Keratinocyte (primary cell): ENCODE measurements at regions not wholly inside any gene's neighbourhood (a gene's known extent, or its start where the extent isn't known, plus 50 kb on each side); places are given as distances from the start of the nearest gene placed in this dataset.

Experiments
- DNase-seq: peaks from one replicate; pipeline ENCODE4 v3.0.0-alpha.2; 2011; ENCODE audit warnings: low read depth, missing footprints, low spot score
- FAIRE-seq: peaks from 2 replicates; lab custom pipeline; 2011; peaks lifted over from hg19 to GRCh38; lab: Jason Lieb, UNC
- H2AFZ ChIP-seq: 2 replicates; pipeline ENCODE4 v1.6.0; 2012; ENCODE audit warnings: low read length, control low read depth, inconsistent platforms; ENCODE audit not compliant: control insufficient read depth
- H3K27ac ChIP-seq: 2 replicates; pipeline ENCODE4 v1.5.1; 2011; ENCODE audit warnings: low read length; ENCODE audit not compliant: control insufficient read depth, insufficient read depth
- H3K27me3 ChIP-seq: 3 replicates; pipeline ENCODE4 v1.6.0; 2011; ENCODE audit warnings: low read length; ENCODE audit not compliant: control insufficient read depth, insufficient read depth; ENCODE audit errors: extremely low read depth
- H3K36me3 ChIP-seq, 2 experiments: 2 replicates in 1 of 2; 3 replicates in 1 of 2; pipeline ENCODE4 v1.5.1; 2011; ENCODE audit warnings: low read length in 2 of 2, mild to moderate bottlenecking in 1 of 2; ENCODE audit not compliant: control insufficient read depth in 2 of 2, insufficient read depth in 2 of 2; ENCODE audit errors: extremely low read depth in 1 of 2
- H3K4me1 ChIP-seq: 3 replicates; pipeline ENCODE4 v1.5.1; 2011; ENCODE audit warnings: low read length; ENCODE audit not compliant: control insufficient read depth, insufficient read depth; ENCODE audit errors: extremely low read depth
- H3K4me2 ChIP-seq: 3 replicates; pipeline ENCODE4 v1.6.0; 2011; ENCODE audit warnings: low read depth, low read length; ENCODE audit not compliant: control insufficient read depth, insufficient read depth; ENCODE audit errors: extremely low read depth
- H3K4me3 ChIP-seq, 3 experiments: fragments of 200-600 bp in 1 of 3; sonication (generic) in 1 of 3; 2 replicates in 2 of 3; 3 replicates in 1 of 3; pipeline ENCODE4 v1.5.1; 2011 to 2016; ENCODE audit warnings: low read length in 3 of 3, mild to moderate bottlenecking in 3 of 3, control low read depth in 2 of 3, inconsistent platforms in 1 of 3, low read depth in 1 of 3, mixed read lengths in 1 of 3, mixed run types in 1 of 3, moderate library complexity in 1 of 3; ENCODE audit not compliant: control insufficient read depth in 2 of 3, insufficient read depth in 2 of 3; ENCODE audit errors: extremely low read depth in 1 of 3
- H3K79me2 ChIP-seq: 2 replicates; pipeline ENCODE4 v1.6.0; 2012; ENCODE audit warnings: low read length; ENCODE audit not compliant: control insufficient read depth, insufficient read depth
- H3K9ac ChIP-seq: 3 replicates; pipeline ENCODE4 v1.6.0; 2011; ENCODE audit warnings: low read length; ENCODE audit not compliant: control insufficient read depth, insufficient read depth; ENCODE audit errors: extremely low read depth
- H3K9me1 ChIP-seq: 3 replicates; pipeline ENCODE4 v1.6.0; 2011; ENCODE audit warnings: low read length; ENCODE audit not compliant: control insufficient read depth, insufficient read depth; ENCODE audit errors: extremely low read depth
- H3K9me3 ChIP-seq: 2 replicates; pipeline ENCODE4 v1.5.1; 2012; ENCODE audit warnings: low read depth, low read length; ENCODE audit not compliant: control insufficient read depth
- H4K20me1 ChIP-seq: 3 replicates; pipeline ENCODE4 v1.6.0; 2011; ENCODE audit warnings: low read length; ENCODE audit not compliant: control insufficient read depth, insufficient read depth; ENCODE audit errors: extremely low read depth
- EZH2 ChIP-seq: IDR thresholded peaks from one replicate; pipeline ENCODE4 v1.6.1; 2012; ENCODE audit warnings: inconsistent platforms, mild to moderate bottlenecking, low read length, moderate library complexity
- dilution Hi-C: fragments of 300-500 bp; cut with MboI; formaldehyde crosslinking; loops from one replicate; pipeline ENCODE4 v1.7.0; 2020; ENCODE audit warnings: low sequenced_read_pairs; ENCODE audit not compliant: extremely low pct_ligation_motif_present
- TF ChIP-seq, protein P1 (sequence below), 3 experiments: IDR thresholded peaks in 1 of 3; conservative IDR thresholded peaks in 1 of 3; optimal IDR thresholded peaks in 1 of 3; 2 replicates in 2 of 3; 3 replicates in 1 of 3; pipeline versions ENCODE3 to v1.5.1; 2011; ENCODE audit warnings: low read length in 3 of 3, mild to moderate bottlenecking in 3 of 3, moderate library complexity in 2 of 3, control low read depth in 1 of 3, inconsistent platforms in 1 of 3; ENCODE audit not compliant: insufficient read depth in 2 of 3; ENCODE audit errors: extremely low read depth in 1 of 3

DNA sequence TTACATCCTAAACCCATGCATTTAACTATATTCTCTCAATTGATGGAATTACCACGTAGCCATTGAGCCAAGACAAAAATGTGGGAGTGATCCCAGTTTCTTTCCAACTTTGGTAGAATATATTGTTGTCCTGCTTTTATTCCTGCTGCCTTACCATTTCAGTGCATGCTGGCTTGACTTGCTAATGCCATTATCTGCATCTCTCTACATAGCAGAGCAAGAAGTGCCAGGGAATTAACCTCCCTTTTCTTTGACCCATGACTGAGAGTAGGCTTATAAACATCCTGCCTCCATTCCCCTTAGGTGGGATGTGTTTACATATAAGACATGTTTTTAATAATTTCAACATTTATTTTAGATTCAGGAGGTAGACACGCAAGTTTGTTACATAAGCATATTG, 1153.4 kb downstream of the IGSF11 start:
- Histone ChIP-seq H3K4me3 (no peak overlapping the region), H3K9me1 (no peaks in the 10 kb centered on the region), H3K4me2 (no peak overlapping the region), H3K9me3 (no peaks in the 10 kb centered on the region), H3K79me2 (no peaks in the 10 kb centered on the region), H4K20me1 (no peaks in the 10 kb centered on the region), H3K36me3 (no peaks in the 10 kb centered on the region), H3K9ac (no peak overlapping the region), H2AFZ (no peak overlapping the region), H3K4me1 (no peaks in the 10 kb centered on the region), H3K27me3 (no peaks in the 10 kb centered on the region), H3K27ac (no peak overlapping the region)
- dilution Hi-C loops: no loop called here
- FAIRE-seq (no peak), DNase-seq (no peak)
- TF ChIP-seq, protein P1, sequence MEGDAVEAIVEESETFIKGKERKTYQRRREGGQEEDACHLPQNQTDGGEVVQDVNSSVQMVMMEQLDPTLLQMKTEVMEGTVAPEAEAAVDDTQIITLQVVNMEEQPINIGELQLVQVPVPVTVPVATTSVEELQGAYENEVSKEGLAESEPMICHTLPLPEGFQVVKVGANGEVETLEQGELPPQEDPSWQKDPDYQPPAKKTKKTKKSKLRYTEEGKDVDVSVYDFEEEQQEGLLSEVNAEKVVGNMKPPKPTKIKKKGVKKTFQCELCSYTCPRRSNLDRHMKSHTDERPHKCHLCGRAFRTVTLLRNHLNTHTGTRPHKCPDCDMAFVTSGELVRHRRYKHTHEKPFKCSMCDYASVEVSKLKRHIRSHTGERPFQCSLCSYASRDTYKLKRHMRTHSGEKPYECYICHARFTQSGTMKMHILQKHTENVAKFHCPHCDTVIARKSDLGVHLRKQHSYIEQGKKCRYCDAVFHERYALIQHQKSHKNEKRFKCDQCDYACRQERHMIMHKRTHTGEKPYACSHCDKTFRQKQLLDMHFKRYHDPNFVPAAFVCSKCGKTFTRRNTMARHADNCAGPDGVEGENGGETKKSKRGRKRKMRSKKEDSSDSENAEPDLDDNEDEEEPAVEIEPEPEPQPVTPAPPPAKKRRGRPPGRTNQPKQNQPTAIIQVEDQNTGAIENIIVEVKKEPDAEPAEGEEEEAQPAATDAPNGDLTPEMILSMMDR (optimal IDR thresholded peaks at IDR 0.05 in 1 of 3, IDR thresholded peaks at IDR 0.05 in 1 of 3, conservative IDR thresholded peaks at IDR 0.05 in 1 of 3; ENCODE audit: extremely low read depth in 1 of 3, insufficient read depth in 2 of 3, low read length in 3 of 3): no peak
- TF ChIP-seq EZH2: no peak

DNA sequence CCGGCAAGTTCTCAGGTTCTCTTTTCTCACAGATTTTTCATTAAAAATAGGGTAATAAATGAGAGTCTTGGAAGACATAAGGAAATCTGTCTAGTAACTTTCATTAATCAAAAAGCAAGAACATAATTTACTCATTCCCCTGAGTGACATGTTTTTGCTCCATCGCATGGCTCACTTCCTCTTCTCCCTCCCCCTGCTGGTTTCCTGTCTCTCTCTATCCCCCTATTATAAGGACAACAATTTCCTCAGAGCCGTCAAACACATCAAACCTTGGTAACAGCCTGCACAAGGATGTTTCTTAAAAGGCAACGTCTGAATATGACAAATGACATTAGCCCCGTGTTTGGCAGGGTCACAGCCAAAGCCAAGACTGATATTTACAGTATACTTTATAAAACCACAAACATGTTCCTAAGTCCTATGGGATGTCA, 1149.6 kb downstream of the IGSF11 start:
- no peaks in the 10 kb centered on the region for H3K9me3 ChIP-seq
- no peak overlapping the region for H3K4me3 ChIP-seq
- H3K4me1 ChIP-seq: no peaks in the 10 kb centered on the region
- H3K9ac ChIP-seq: no peak overlapping the region
- no peak overlapping the region for H3K4me2 ChIP-seq
- no peaks in the 10 kb centered on the region for H3K36me3 ChIP-seq
- no peak overlapping the region for H3K27ac ChIP-seq
- no peak overlapping the region for H2AFZ ChIP-seq
- no peaks in the 10 kb centered on the region for H3K9me1 ChIP-seq
- DNase-seq: no peak
- TF ChIP-seq, protein P1 (optimal IDR thresholded peaks at IDR 0.05 in 1 of 3, IDR thresholded peaks at IDR 0.05 in 1 of 3, conservative IDR thresholded peaks at IDR 0.05 in 1 of 3; ENCODE audit: extremely low read depth in 1 of 3, insufficient read depth in 2 of 3, low read length in 3 of 3): no peak
- TF ChIP-seq EZH2: no peak
- H4K20me1 ChIP-seq: no peaks in the 10 kb centered on the region
- no peaks in the 10 kb centered on the region for H3K79me2 ChIP-seq
- FAIRE-seq: no peak
- no peaks in the 10 kb centered on the region for H3K27me3 ChIP-seq
- dilution Hi-C loops: no loop called here
